ENCODE measurements at regions not wholly inside any gene's neighbourhood (a gene's known extent, or its start where the extent isn't known, plus 50 kb on each side); places are given as distances from the start of the nearest gene placed in this dataset.
"Not testable (repeated sequence)": the region's sequence is repeated elsewhere in the genome, so short reads cannot be mapped to it uniquely, and the experiment has no call there.

DNA sequence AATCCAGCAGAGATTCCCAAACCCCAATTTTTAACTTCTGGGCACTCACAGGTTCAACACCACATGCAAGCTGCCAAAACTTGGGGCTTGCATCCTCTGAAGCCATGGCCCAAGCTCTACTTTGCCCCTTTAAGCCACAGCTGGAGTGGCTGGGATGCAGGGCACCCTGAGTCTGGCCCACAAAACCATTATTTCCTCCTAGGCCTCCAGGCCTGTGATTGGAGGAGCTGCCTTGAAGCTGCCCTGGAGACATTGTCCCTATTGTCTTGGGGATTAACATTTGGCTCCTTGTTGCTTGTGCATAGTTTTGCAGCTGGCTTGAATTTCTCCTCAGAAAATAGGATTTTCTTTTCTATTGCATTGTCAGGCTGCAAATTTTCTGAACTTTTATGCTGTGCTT lies 109.8 kb upstream of the RPRM start:
- Mint-ChIP-seq H3K9me3 (peaks cover 31% of the 10 kb centered on the region), H3K4me3 (no peak overlapping the region), H3K4me1 (ENCODE audit: low read depth) (no peaks in the 10 kb centered on the region), H3K27me3 (ENCODE audit: low read depth) (no peaks in the 10 kb centered on the region), H3K36me3 (ENCODE audit: insufficient read depth) (no peaks in the 10 kb centered on the region)
- DNase-seq (no peak), ATAC-seq (no peak)

DNA sequence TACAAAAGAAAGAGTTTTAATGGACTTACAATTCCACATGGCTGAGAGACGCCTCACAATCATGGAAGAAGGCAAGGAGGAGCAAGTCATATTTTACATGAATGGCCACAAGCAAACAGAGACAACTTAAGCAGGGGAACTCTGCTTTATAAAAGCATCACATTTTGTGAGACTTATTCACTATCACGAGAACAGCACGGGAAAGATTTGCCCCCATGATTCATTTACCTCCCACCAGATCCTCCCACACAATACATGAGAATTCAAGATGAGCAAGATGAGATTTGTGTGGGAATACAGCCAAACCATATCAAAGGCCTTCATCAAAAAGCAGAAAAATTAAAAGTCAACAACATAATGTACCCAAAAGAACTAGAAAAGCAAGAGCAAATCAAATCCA lies 111.0 kb upstream of the RPRM start:
- Mint-ChIP-seq H3K4me1 (ENCODE audit: low read depth) (no peaks in the 10 kb centered on the region), H3K36me3 (ENCODE audit: insufficient read depth) (no peaks in the 10 kb centered on the region), H3K4me3 (no peak overlapping the region), H3K9me3 (peaks cover 29% of the 10 kb centered on the region), H3K27me3 (ENCODE audit: low read depth) (no peaks in the 10 kb centered on the region)
- ATAC-seq (no peak), DNase-seq (no peak)

DNA sequence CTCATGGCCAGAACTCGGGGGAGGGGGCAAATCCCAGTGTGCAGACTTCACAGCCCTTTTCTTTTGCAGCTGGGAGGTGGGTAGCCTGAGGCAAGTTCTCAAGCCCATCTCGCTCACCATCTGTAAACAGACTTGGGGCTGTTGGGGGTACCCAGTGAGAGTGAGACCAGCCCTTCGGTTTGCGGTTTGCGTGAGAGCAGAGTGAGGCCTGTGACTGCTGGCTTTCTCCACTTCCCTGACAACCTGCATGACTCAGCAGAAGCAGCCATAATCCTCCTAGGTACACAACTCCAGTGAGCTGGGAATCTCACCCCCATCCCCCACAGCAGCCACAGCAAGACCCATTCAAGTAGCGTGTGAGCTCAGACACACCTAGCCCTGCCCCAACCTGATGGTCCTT lies 114.5 kb upstream of the RPRM start:
- not testable (repeated sequence) for H3K4me1 Mint-ChIP-seq (ENCODE audit: low read depth); H3K4me3 Mint-ChIP-seq; ATAC-seq; DNase-seq; H3K27me3 Mint-ChIP-seq (ENCODE audit: low read depth); H3K36me3 Mint-ChIP-seq (ENCODE audit: insufficient read depth)
- peaks cover 14% of the 10 kb centered on the region for H3K9me3 Mint-ChIP-seq

DNA sequence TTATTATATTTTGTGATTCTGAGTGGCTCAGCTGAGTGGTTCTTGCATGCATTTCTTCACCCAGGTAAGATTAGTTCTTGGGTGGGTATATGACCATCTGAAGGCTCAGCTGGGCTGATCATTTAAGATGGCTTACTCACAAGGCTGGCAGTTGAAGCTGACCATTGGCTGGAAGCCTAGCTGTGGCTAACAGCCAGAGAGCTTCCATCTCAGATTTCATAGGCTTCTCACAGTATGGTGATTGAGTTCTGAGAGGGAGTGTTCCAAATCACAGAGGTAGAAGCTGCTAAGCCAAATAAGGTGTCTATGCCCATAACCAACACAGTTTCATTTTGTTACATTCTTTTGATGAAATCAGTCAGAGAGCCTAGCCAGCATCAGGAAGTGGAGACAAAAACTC lies 117.4 kb upstream of the RPRM start:
- no peak for DNase-seq
- no peaks in the 10 kb centered on the region for H3K36me3 Mint-ChIP-seq (ENCODE audit: insufficient read depth)
- no peak overlapping the region for H3K4me3 Mint-ChIP-seq
- peaks cover 5% of the 10 kb centered on the region for H3K9me3 Mint-ChIP-seq
- no peaks in the 10 kb centered on the region for H3K27me3 Mint-ChIP-seq (ENCODE audit: low read depth)
- ATAC-seq = no peak
- no peaks in the 10 kb centered on the region for H3K4me1 Mint-ChIP-seq (ENCODE audit: low read depth)

DNA sequence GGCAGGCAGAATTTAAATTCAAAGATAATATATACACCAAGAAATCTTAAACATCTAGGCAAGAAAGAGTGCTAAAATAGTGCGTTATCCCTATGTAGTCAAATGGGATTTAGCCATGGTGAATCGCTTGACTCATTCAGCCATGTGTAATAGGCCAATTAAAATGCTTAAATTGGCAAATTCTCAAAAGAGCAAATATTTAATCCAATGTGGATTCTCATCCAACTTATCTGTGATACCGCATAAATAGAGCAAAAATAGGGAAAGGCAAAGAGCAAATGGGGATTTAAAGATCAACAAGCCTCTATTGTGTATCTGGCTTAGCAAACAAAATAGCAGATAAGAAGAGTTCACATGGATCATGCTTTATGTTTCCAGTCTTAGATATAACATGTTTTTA lies 123.2 kb upstream of the RPRM start:
- DNase-seq (no peak), ATAC-seq (no peak)
- H3K4me3 Mint-ChIP-seq = no peak overlapping the region
- peaks cover 3% of the 10 kb centered on the region for H3K9me3 Mint-ChIP-seq
- H3K27me3 Mint-ChIP-seq (ENCODE audit: low read depth) = no peaks in the 10 kb centered on the region
- no peaks in the 10 kb centered on the region for H3K4me1 Mint-ChIP-seq (ENCODE audit: low read depth)
- no peaks in the 10 kb centered on the region for H3K36me3 Mint-ChIP-seq (ENCODE audit: insufficient read depth)

DNA sequence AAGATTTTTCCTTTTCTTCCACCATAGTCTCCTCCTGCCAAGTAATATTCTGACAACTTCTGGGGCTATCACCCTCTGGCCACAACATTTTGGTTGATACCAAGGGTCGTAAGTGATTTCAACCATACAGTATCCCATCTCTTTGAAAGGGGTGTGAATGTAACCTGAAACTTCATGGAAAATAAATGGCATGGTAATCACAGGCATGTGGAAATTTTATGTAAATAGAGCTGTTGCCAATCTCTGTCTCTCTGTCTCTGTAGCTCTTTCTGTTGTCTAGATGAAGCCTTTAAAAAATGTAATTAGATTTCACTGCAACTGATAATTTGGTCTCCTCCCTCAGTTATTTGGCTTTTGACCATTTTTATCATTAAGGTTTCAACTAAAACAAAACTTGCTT lies 125.6 kb upstream of the RPRM start:
- Mint-ChIP-seq H3K4me3 (no peak overlapping the region), H3K27me3 (ENCODE audit: low read depth) (no peaks in the 10 kb centered on the region), H3K4me1 (ENCODE audit: low read depth) (no peaks in the 10 kb centered on the region), H3K9me3 (peaks cover 4% of the 10 kb centered on the region), H3K36me3 (ENCODE audit: insufficient read depth) (no peaks in the 10 kb centered on the region)
- no peak for ATAC-seq
- no peak for DNase-seq

DNA sequence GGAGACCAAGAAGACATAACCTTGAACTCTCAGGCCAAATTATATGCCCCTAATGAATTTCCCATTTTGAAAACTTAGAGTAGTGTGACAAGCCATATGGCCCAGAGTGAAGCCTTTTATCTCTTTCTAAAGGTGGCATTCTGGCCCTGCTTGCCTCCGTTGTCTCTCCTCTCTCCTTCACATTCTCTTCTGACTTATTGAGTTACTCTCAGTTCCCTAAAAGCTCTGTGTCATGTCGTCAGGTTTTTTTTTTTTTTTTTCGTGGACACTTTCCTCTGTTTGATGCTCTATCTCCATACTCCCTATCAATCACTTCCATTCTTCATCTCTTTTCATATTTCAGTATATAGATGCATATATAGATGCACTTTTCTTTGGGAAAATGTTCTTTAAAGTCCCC lies 128.1 kb upstream of the RPRM start:
- no peaks in the 10 kb centered on the region for H3K27me3 Mint-ChIP-seq (ENCODE audit: low read depth)
- DNase-seq = no peak
- no peak for ATAC-seq
- no peak overlapping the region for H3K4me3 Mint-ChIP-seq
- peaks cover 4% of the 10 kb centered on the region for H3K9me3 Mint-ChIP-seq
- no peaks in the 10 kb centered on the region for H3K36me3 Mint-ChIP-seq (ENCODE audit: insufficient read depth)
- no peaks in the 10 kb centered on the region for H3K4me1 Mint-ChIP-seq (ENCODE audit: low read depth)

DNA sequence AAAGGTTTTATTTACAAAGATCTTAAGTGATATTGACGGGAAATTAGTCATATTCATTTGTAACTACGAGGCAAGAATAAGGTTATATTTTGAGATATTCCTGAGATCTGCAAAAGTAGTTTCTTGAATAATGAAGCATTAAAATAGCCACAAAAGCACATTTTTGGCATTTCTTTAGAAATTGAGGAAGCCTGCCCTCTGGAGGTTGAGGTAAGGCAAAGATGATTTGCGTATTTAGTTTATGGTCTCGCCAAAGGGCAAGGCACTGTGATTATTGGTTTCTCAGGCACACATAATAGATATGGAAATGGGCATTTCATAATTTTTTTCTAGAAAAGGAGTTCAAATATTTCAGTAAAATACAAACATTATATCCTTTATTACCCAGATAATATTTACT lies 143.7 kb upstream of the RPRM start:
- Mint-ChIP-seq H3K27me3 (ENCODE audit: low read depth) (no peaks in the 10 kb centered on the region), H3K9me3 (peaks cover 16% of the 10 kb centered on the region), H3K36me3 (ENCODE audit: insufficient read depth) (no peaks in the 10 kb centered on the region), H3K4me1 (ENCODE audit: low read depth) (no peaks in the 10 kb centered on the region), H3K4me3 (no peak overlapping the region)
- DNase-seq = no peak
- no peak for ATAC-seq

DNA sequence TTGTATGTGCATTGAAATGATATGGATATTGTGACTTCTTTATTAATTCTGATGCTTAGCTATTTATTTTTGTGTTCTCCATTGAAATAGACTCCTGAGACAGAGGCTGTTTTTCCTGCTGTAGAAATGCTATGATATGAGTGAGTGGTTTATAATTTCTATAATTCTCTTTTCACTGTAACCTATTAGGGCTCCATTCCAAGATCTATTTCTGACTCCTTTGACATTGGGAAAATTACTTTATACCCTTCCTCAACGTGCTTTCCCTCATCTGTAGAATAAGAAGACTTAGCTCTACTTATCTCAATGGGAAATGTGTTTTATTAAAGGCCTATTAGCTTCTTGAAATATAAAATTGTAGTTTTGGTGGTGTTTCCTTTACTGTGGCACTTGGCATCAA lies 144.5 kb upstream of the RPRM start:
- ATAC-seq (no peak), DNase-seq (no peak)
- no peaks in the 10 kb centered on the region for H3K27me3 Mint-ChIP-seq (ENCODE audit: low read depth)
- no peaks in the 10 kb centered on the region for H3K36me3 Mint-ChIP-seq (ENCODE audit: insufficient read depth)
- no peaks in the 10 kb centered on the region for H3K4me1 Mint-ChIP-seq (ENCODE audit: low read depth)
- H3K9me3 Mint-ChIP-seq = peaks cover 13% of the 10 kb centered on the region
- H3K4me3 Mint-ChIP-seq = no peak overlapping the region

DNA sequence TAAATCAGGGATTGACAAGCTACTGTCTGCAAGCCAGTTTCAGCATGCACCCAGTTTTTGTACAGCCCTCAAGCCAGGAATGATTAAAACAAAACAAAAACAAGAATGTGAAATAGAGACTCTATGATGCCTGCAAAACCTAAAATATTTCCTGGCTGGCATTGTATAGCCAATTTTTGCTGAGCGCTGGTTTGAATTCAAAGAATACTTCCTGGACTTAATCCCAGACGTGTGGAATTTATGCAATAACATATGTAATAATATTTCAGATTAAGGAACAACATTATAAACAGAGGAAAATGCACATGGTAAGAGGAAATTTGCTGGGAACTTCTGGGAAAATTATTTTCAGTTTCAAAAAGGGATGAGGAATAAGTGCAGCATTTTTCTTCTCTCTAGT lies 148.1 kb upstream of the RPRM start:
- Mint-ChIP-seq H3K4me1 (ENCODE audit: low read depth) (no peaks in the 10 kb centered on the region), H3K27me3 (ENCODE audit: low read depth) (no peaks in the 10 kb centered on the region), H3K9me3 (no peaks in the 10 kb centered on the region), H3K4me3 (no peak overlapping the region), H3K36me3 (ENCODE audit: insufficient read depth) (no peaks in the 10 kb centered on the region)
- no peak for ATAC-seq
- DNase-seq = no peak

DNA sequence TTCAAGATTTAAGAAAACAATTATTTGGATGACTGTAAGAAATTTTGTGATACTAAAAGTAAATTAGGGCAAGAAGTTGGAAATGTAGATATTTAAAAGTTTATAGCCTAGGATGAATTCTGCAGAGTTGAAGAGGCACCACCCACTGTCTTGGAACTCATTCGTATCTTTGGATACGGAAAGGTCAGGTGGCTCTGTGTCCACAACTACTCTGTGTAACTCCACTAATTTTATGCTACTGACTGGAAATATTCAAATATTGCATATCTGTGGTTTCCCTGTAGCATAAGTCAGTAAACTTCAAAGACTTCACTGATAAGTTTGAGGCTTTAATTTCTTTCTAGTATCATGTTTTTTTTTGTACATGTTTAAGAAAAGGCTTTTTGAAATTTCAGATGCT lies 156.9 kb upstream of the RPRM start:
- H3K4me3 Mint-ChIP-seq = no peak overlapping the region
- H3K4me1 Mint-ChIP-seq (ENCODE audit: low read depth) = no peaks in the 10 kb centered on the region
- no peak for ATAC-seq
- no peak for DNase-seq
- H3K27me3 Mint-ChIP-seq (ENCODE audit: low read depth) = no peaks in the 10 kb centered on the region
- H3K9me3 Mint-ChIP-seq = peaks cover 12% of the 10 kb centered on the region
- no peaks in the 10 kb centered on the region for H3K36me3 Mint-ChIP-seq (ENCODE audit: insufficient read depth)

DNA sequence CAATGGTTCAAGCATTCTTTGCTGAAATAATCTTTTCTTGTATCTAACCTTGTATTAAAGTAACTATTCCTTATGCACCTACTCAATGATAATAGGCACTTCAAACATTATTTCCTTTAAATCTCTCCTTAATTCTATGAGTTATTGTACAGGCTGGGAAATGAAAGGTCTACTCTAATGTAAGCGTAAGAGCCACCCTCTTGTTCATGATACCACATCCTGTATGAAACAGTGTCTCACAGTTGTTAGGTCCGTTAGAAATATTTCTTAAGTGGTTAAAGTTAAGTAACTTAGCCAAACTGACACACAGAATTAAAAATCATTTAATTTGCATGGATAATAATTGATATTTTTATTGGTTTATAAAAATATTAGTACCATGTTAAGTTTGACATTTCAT lies 162.5 kb upstream of the RPRM start:
- Mint-ChIP-seq H3K27me3 (ENCODE audit: low read depth) (no peaks in the 10 kb centered on the region), H3K9me3 (peaks cover 17% of the 10 kb centered on the region), H3K4me1 (ENCODE audit: low read depth) (no peaks in the 10 kb centered on the region), H3K4me3 (no peak overlapping the region), H3K36me3 (ENCODE audit: insufficient read depth) (no peaks in the 10 kb centered on the region)
- no peak for ATAC-seq
- no peak for DNase-seq

DNA sequence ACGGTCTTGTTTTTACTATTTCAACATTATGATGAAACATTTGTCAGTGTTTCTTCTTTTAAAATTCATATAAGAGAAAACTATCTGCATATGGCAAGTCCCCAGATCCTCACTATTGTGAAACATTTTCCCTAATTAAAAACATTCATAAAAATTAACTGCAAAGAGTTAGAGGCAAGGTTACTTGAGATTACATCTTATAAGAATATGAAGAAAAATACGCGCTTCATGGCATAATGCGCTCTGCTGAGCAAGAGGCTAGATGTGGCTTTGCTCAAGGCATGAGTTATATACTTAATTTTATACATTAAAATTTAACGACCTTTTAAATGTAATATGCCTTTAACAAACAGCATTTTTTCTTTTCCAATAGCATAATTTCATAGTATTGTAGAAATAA lies 166.4 kb upstream of the RPRM start:
- DNase-seq (no peak), ATAC-seq (no peak)
- H3K27me3 Mint-ChIP-seq (ENCODE audit: low read depth) = no peaks in the 10 kb centered on the region
- H3K4me3 Mint-ChIP-seq = no peak overlapping the region
- H3K36me3 Mint-ChIP-seq (ENCODE audit: insufficient read depth) = no peaks in the 10 kb centered on the region
- H3K9me3 Mint-ChIP-seq = peaks cover 8% of the 10 kb centered on the region
- H3K4me1 Mint-ChIP-seq (ENCODE audit: low read depth) = no peaks in the 10 kb centered on the region

DNA sequence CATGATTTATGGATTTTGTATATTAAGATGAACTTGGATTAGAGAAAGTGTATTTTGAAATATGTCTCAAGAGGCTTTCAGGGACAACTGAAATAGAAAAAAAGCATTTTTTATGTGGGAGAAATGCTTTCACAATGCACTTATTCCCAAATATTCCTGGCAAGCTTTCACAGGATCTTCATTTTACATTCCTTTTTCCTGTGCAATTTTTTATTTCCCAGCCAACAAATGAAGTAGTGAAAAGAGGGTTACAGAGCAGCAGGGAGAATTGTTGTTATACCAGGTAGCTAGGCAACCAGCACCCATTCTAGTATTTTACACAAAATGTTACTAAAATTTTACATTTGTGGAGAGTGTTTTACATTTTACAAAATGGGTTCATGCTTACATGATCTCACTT lies 167.0 kb upstream of the RPRM start:
- Mint-ChIP-seq H3K9me3 (peaks cover 5% of the 10 kb centered on the region), H3K27me3 (ENCODE audit: low read depth) (no peaks in the 10 kb centered on the region), H3K4me1 (ENCODE audit: low read depth) (no peaks in the 10 kb centered on the region), H3K36me3 (ENCODE audit: insufficient read depth) (no peaks in the 10 kb centered on the region), H3K4me3 (no peak overlapping the region)
- DNase-seq (no peak), ATAC-seq (no peak)

DNA sequence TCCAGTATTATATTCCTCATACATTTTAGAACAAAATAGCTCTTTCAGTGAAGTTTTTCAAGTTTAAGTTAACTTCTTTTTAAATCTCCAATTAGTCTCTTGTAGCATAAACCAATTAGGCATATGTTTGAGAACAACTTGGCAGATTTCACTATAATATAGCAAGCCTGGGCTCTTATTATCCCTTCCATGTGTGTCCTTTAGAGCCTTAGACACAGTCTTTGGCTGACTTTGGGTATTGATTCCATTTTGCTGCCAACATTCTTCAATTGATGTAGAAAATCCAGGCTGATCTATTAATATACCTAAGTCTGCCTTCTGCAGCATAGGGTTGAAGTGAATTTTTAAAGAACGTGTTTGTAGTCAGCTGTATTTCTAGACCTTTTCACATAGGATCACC lies 179.1 kb upstream of the RPRM start:
- ATAC-seq = no peak

DNA sequence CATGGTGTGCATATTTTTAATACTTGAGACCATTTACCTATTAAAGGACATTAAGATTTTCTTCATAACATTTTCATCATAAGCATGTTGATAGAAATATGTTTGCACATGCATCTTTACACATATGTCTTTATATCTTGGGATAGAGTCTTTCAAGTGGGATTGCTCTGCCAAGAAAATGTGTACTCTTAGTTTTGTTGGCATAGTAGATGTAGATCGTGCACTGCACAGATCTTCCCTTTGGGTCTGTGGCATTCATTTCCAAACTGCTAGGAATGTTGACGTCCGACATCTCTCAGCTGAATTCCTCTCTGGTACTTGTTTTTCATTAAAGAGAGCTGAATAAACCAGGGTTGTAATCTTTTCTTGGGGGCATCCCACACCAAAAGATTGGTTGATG lies 183.2 kb upstream of the RPRM start:
- Mint-ChIP-seq H3K4me3 (no peak overlapping the region), H3K9me3 (no peaks in the 10 kb centered on the region), H3K4me1 (ENCODE audit: low read depth) (no peaks in the 10 kb centered on the region), H3K27me3 (ENCODE audit: low read depth) (no peaks in the 10 kb centered on the region), H3K36me3 (ENCODE audit: insufficient read depth) (no peaks in the 10 kb centered on the region)
- DNase-seq (no peak), ATAC-seq (no peak)

More for the DNA sequence above, 179.1 kb upstream of the RPRM start:
- no peak for DNase-seq
- H3K27me3 Mint-ChIP-seq (ENCODE audit: low read depth) = no peaks in the 10 kb centered on the region
- H3K4me3 Mint-ChIP-seq = no peak overlapping the region
- no peaks in the 10 kb centered on the region for H3K9me3 Mint-ChIP-seq
- no peaks in the 10 kb centered on the region for H3K36me3 Mint-ChIP-seq (ENCODE audit: insufficient read depth)
- no peaks in the 10 kb centered on the region for H3K4me1 Mint-ChIP-seq (ENCODE audit: low read depth)
